Endothelial cell of umbilical vein (primary cell): ENCODE measurements at regions not wholly inside any gene's neighbourhood (a gene's known extent, or its start where the extent isn't known, plus 50 kb on each side); places are given as distances from the start of the nearest gene placed in this dataset.

Source experiments
- BruUV-seq: library from RNA; stranded (reverse); fragments of 400-500 nt; replicated peaks from 2 replicates; lab custom pipeline; 2021; lab: Mats Ljungman, UMichigan
- CTCF ChIA-PET: fragments of 300-600, 350-600 bp; sonication (Branson Sonifier 250); formaldehyde crosslinking; loops from one replicate; lab custom pipeline; 2021; ENCODE audit warnings: antibody characterized with exemption, inconsistent platforms; lab: Charles Lee
- POLR2A ChIA-PET: fragments of 300-600, 350-600 bp; sonication (Branson Sonifier 250); formaldehyde crosslinking; loops from one replicate; lab custom pipeline; 2021; ENCODE audit warnings: antibody characterized with exemption, inconsistent platforms; lab: Charles Lee
- DNase-seq: peaks from one replicate; pipeline ENCODE4 v3.0.0-alpha.2; 2011; ENCODE audit warnings: low read depth, low spot score
- FAIRE-seq: peaks from 2 replicates; lab custom pipeline; 2011; peaks lifted over from hg19 to GRCh38; lab: Jason Lieb, UNC
- H2AFZ ChIP-seq: 2 replicates; pipeline ENCODE4 v1.6.0; 2012; ENCODE audit warnings: low read depth, low read length, control low read depth, inconsistent platforms
- H3K27ac ChIP-seq: 2 replicates; pipeline ENCODE4 v1.5.1; 2011; ENCODE audit warnings: low read depth, mild to moderate bottlenecking, control low read depth, low read length, moderate library complexity; ENCODE audit not compliant: insufficient read depth
- H3K27me3 ChIP-seq, 2 experiments: 2 replicates each; pipeline versions ENCODE4 v1.6.0 to v1.6.1; 2011; ENCODE audit warnings: low read length in 2 of 2, mixed read lengths in 1 of 2; ENCODE audit not compliant: control insufficient read depth in 2 of 2, insufficient read depth in 2 of 2
- H3K36me3 ChIP-seq, 2 experiments: 2 replicates in 1 of 2; 3 replicates in 1 of 2; pipeline ENCODE4 v1.5.1; 2011; ENCODE audit warnings: low read length in 2 of 2, mild to moderate bottlenecking in 1 of 2, moderate library complexity in 1 of 2; ENCODE audit not compliant: control insufficient read depth in 2 of 2, insufficient read depth in 2 of 2; ENCODE audit errors: extremely low read depth in 1 of 2
- H3K4me1 ChIP-seq: 3 replicates; pipeline ENCODE4 v1.5.1; 2011; ENCODE audit warnings: mild to moderate bottlenecking, low read length; ENCODE audit not compliant: control insufficient read depth, insufficient read depth; ENCODE audit errors: extremely low read depth
- H3K4me2 ChIP-seq: 2 replicates; pipeline ENCODE4 v1.6.1; 2011; ENCODE audit warnings: low read length, control low read depth, mixed read lengths; ENCODE audit not compliant: insufficient read depth
- H3K4me3 ChIP-seq, 3 experiments: fragments of 200-600 bp in 1 of 3; sonication (generic), shearing (Covaris generic) in 1 of 3; replicated peaks in 1 of 3; 2 replicates each; pipeline ENCODE4 v1.5.1; 2011 to 2016; ENCODE audit warnings: control low read depth in 3 of 3, low read length in 3 of 3, mild to moderate bottlenecking in 2 of 3, inconsistent platforms in 1 of 3, low read depth in 1 of 3, moderate library complexity in 1 of 3; ENCODE audit not compliant: insufficient read depth in 1 of 3
- H3K79me2 ChIP-seq: 2 replicates; pipeline ENCODE4 v1.6.0; 2012; ENCODE audit warnings: low read length, inconsistent platforms; ENCODE audit not compliant: control insufficient read depth, insufficient read depth
- H3K9ac ChIP-seq: replicated peaks from 2 replicates; pipeline ENCODE3; 2011; ENCODE audit warnings: low read length, control low read depth; ENCODE audit not compliant: insufficient read depth; ENCODE audit errors: extremely low read depth
- H3K9me1 ChIP-seq: replicated peaks from 3 replicates; pipeline ENCODE4 v1.6.0; 2011; ENCODE audit warnings: mild to moderate bottlenecking, low read length; ENCODE audit not compliant: control insufficient read depth, insufficient read depth; ENCODE audit errors: extremely low read depth
- H3K9me3 ChIP-seq: replicated peaks from 2 replicates; pipeline ENCODE4 v1.5.1; 2012; ENCODE audit warnings: low read length, inconsistent platforms; ENCODE audit not compliant: control insufficient read depth, insufficient read depth
- H4K20me1 ChIP-seq: replicated peaks from 2 replicates; pipeline ENCODE3; 2011; ENCODE audit warnings: mild to moderate bottlenecking, low read length; ENCODE audit not compliant: control insufficient read depth, insufficient read depth; ENCODE audit errors: extremely low read depth
- EZH2 ChIP-seq: IDR thresholded peaks from 2 replicates; pipeline ENCODE4 v1.6.1; 2012; ENCODE audit warnings: borderline replicate concordance, low read depth, mild to moderate bottlenecking, moderate library complexity, low read length, inconsistent platforms; ENCODE audit not compliant: severe bottlenecking
- FOS ChIP-seq: IDR thresholded peaks from 2 replicates; pipeline ENCODE4 v1.6.1; 2011; ENCODE audit warnings: mild to moderate bottlenecking, low read length, moderate library complexity, borderline replicate concordance; ENCODE audit not compliant: insufficient read depth
- GATA2 ChIP-seq: IDR thresholded peaks from 2 replicates; pipeline ENCODE4 v1.7.0; 2011; ENCODE audit warnings: low read depth, mild to moderate bottlenecking, moderate library complexity, mixed read lengths, low read length; ENCODE audit not compliant: insufficient read length, insufficient read depth
- JUN ChIP-seq: IDR thresholded peaks from 2 replicates; pipeline ENCODE4 v1.6.1; 2011; ENCODE audit warnings: borderline replicate concordance, low read depth; ENCODE audit not compliant: insufficient read length, insufficient read depth
- MYC ChIP-seq: IDR thresholded peaks from one replicate; pipeline ENCODE4 v1.6.1; 2011; ENCODE audit warnings: mild to moderate bottlenecking, low read depth, low read length
- POLR2A ChIP-seq: IDR thresholded peaks from 2 replicates; pipeline ENCODE4 v1.6.1; 2012; ENCODE audit warnings: low read depth, mild to moderate bottlenecking, control low read depth, low read length
- POLR2AphosphoS5 ChIP-seq: IDR thresholded peaks from 2 replicates; pipeline ENCODE4 v1.6.1; 2012; ENCODE audit warnings: low read depth, mild to moderate bottlenecking, control low read depth, low read length, moderate library complexity; ENCODE audit not compliant: insufficient read depth
- dilution Hi-C: fragments of 300-500 bp; cut with MboI; formaldehyde crosslinking; loops from one replicate; pipeline ENCODE4 v1.15.0; 2019; ENCODE audit warnings: low sequenced_read_pairs; ENCODE audit not compliant: extremely low pct_ligation_motif_present
- intact Hi-C: fragments of 100-400 bp; cut with micrococcal nuclease; formaldehyde crosslinking; loops from one replicate; pipeline ENCODE4 v1.10.0; 2022
- TF ChIP-seq, protein P1 (sequence below): IDR thresholded peaks from 2 replicates; pipeline ENCODE4 v1.6.1; 2011; ENCODE audit not compliant: insufficient read depth, insufficient read length
- TF ChIP-seq, protein P2 (sequence below), 2 donors: IDR thresholded peaks; 1 replicate in 1 of 2; 2 replicates in 1 of 2; pipeline ENCODE4 v1.5.1; 2011; ENCODE audit warnings: low read length in 2 of 2, mild to moderate bottlenecking in 2 of 2, moderate library complexity in 2 of 2, control low read depth in 1 of 2, inconsistent platforms in 1 of 2, low read depth in 1 of 2; ENCODE audit not compliant: insufficient read depth in 1 of 2; ENCODE audit errors: extremely low read depth in 1 of 2

DNA sequence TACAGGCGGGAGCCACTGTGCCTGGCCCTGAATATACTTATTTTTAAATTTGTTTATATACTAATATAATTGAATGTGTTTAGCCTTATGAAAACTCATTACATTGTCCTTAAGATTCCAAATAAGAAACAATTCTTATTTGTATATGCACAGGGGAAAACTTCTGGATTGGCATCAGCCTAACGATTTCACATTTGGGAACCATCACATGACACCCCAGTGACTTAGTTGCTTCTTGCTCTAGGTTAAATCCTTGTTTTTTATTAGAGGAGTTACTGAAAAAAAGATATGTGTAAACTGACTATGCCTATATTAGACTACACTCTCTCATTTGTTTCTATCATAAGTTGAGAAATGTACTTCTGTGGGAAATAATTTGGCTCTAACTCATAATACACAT is 520.2 kb downstream of the SPRY1 start:
- Histone ChIP-seq H3K27me3 (no peaks in the 10 kb centered on the region), H3K27ac (no peak overlapping the region), H3K79me2 (no peaks in the 10 kb centered on the region), H3K4me1 (peaks cover under 1% of the 10 kb centered on the region), H3K4me2 (no peak overlapping the region), H3K9me3 (no peaks in the 10 kb centered on the region), H2AFZ (no peak overlapping the region), H3K9me1 (no peaks in the 10 kb centered on the region), H4K20me1 (no peaks in the 10 kb centered on the region), H3K9ac (no peak overlapping the region), H3K36me3 (no peaks in the 10 kb centered on the region), H3K4me3 (no peak overlapping the region)
- BruUV-seq: no TSS peak
- ChIA-PET POLR2A (no interaction called here), CTCF (interaction anchor here (1.0 kb wide), 1 partner anchor 17 kb away, joined by 3 read pairs; no protein-coding TSS in a partner anchor)
- DNase-seq (no peak), FAIRE-seq (peak; percentile 15)
- TF ChIP-seq POLR2AphosphoS5 (no peak), JUN (no peak), POLR2A (no peak), FOS (no peak), MYC (no peak)
- TF ChIP-seq, protein P1, sequence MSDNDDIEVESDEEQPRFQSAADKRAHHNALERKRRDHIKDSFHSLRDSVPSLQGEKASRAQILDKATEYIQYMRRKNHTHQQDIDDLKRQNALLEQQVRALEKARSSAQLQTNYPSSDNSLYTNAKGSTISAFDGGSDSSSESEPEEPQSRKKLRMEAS: no peak
- intact Hi-C loops (no loop called here), dilution Hi-C loops (no loop called here)

DNA sequence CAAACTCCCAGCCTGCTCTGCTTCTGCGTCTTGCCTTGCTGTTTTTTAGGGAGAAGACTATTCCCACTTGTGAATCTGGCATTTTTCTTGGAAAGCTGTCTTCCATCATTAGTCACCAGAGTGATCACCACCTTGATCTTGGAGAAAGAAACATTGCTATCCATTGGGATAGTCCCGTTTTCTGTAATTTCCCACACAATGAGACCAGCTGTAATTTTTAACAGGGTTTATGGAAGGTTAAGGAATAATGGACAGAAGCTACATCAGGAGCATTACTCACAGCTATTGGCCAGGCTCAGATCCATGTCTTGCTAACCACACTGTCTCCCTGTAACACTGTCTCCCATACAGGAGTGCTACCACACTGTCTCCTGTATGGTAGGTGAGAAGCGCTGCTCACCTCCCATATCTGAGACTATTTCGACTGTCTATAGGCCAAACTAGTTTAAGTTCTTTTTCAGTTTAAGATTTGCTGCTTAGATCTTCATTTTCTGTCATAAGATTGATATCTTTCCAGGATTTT is 523.0 kb downstream of the SPRY1 start:
- Histone ChIP-seq H4K20me1 (no peaks in the 10 kb centered on the region), H3K27ac (no peak overlapping the region), H3K4me1 (peaks cover 20% of the 10 kb centered on the region), H3K4me3 (no peak overlapping the region), H3K9me1 (no peaks in the 10 kb centered on the region), H2AFZ (no peak overlapping the region), H3K79me2 (no peaks in the 10 kb centered on the region), H3K36me3 (no peaks in the 10 kb centered on the region), H3K27me3 (no peaks in the 10 kb centered on the region), H3K9ac (no peak overlapping the region), H3K9me3 (no peaks in the 10 kb centered on the region), H3K4me2 (no peak overlapping the region)
- TF ChIP-seq, protein P1: no peak
- TF ChIP-seq GATA2: no peak
- TF ChIP-seq EZH2: no peak
- TF ChIP-seq, protein P2, sequence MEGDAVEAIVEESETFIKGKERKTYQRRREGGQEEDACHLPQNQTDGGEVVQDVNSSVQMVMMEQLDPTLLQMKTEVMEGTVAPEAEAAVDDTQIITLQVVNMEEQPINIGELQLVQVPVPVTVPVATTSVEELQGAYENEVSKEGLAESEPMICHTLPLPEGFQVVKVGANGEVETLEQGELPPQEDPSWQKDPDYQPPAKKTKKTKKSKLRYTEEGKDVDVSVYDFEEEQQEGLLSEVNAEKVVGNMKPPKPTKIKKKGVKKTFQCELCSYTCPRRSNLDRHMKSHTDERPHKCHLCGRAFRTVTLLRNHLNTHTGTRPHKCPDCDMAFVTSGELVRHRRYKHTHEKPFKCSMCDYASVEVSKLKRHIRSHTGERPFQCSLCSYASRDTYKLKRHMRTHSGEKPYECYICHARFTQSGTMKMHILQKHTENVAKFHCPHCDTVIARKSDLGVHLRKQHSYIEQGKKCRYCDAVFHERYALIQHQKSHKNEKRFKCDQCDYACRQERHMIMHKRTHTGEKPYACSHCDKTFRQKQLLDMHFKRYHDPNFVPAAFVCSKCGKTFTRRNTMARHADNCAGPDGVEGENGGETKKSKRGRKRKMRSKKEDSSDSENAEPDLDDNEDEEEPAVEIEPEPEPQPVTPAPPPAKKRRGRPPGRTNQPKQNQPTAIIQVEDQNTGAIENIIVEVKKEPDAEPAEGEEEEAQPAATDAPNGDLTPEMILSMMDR (IDR thresholded peaks at IDR 0.05; ENCODE audit: extremely low read depth in 1 of 2, insufficient read depth in 1 of 2, low read depth in 1 of 2, low read length in 2 of 2): no peak
- no peak for TF ChIP-seq POLR2AphosphoS5
- TF ChIP-seq JUN: no peak
- TF ChIP-seq POLR2A: no peak
- no peak for TF ChIP-seq FOS
- TF ChIP-seq MYC: no peak
- ChIA-PET POLR2A (no interaction called here), CTCF (interaction anchor here (2.5 kb wide), 1 partner anchor 147 kb away, joined by 8 read pairs; no protein-coding TSS in a partner anchor)
- no TSS peak for BruUV-seq
- intact Hi-C loops: no loop called here
- dilution Hi-C loops: no loop called here
- FAIRE-seq: no peak
- no peak for DNase-seq
